ENCODE measurements at regions not wholly inside any gene's neighbourhood (a gene's known extent, or its start where the extent isn't known, plus 50 kb on each side); places are given as distances from the start of the nearest gene placed in this dataset.

GRCh38 chrX:774536-774935, 143.9 kb downstream of the SHOX start:
- TF ChIP-seq CTCF (IDR thresholded peaks at IDR 0.05) (no peak), POLR2A (IDR thresholded peaks at IDR 0.05) (no peak), EP300 (IDR thresholded peaks at IDR 0.05) (no peak)
